ENCODE measurements at regions not wholly inside any gene's neighbourhood (a gene's known extent, or its start where the extent isn't known, plus 50 kb on each side); places are given as distances from the start of the nearest gene placed in this dataset.
A peak's percentile ranks its signal among the peaks of the same experiment; 100 is the strongest.

DNA sequence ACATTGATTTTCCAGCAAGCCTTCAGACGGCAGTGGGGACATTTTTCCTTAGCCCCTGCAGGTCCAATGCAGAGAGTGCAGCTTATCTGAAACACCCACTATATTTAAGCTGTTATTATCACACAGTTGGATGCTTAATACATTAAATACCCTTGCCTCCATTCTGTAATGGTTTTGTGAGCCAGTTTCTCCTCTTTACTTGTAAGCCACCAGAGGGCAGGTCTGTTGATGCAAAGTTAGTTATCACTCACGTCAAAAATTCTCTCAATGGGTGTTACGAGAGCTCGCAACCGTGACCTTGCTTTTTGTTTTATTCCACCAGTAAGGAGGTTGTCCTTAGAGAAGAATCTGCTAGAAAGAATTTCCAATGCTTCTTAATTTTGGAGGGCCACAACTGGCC lies 189.8 kb downstream of the INSIG2 start:
- DNase-seq (ENCODE audit: low read depth) = no peak
- no peak overlapping the region for H3K4me3 ChIP-seq (ENCODE audit: control insufficient read depth, low read depth, low read length)

DNA sequence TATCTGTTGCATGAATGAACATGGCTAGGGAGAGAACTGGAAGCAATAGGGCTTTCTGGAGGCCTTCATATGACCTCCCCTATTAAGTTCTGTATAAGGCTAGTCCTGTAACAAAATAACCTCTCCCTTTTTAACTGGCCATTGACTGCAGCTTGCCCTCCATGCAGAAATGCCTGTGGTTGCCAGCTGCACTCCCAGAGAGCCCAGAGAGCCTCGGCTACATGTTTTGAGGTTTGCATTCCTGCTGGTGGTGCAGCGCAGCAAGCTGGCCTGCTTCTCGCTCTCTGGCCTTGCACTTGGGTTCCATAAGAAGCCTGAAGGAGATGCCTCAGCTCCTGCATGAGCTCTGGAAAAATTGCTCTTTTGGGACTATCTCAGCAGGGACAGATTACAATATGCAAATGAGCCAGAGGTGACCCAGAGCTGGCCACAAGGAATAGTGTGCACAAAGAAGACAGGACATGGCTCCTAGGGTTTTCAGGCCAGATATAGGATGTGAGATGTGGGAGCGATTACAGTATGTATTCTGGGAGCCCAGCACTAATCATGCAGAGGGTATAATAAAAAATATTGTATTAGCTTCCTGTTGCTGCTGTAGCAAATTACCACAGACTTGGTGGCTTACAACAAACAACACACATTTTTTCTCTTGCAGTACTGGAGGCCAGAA lies 186.7 kb downstream of the INSIG2 start:
- H3K4me3 ChIP-seq (ENCODE audit: control insufficient read depth, low read depth, low read length) = no peak overlapping the region
- no peak for DNase-seq (ENCODE audit: low read depth)
- TF ChIP-seq, protein P1, sequence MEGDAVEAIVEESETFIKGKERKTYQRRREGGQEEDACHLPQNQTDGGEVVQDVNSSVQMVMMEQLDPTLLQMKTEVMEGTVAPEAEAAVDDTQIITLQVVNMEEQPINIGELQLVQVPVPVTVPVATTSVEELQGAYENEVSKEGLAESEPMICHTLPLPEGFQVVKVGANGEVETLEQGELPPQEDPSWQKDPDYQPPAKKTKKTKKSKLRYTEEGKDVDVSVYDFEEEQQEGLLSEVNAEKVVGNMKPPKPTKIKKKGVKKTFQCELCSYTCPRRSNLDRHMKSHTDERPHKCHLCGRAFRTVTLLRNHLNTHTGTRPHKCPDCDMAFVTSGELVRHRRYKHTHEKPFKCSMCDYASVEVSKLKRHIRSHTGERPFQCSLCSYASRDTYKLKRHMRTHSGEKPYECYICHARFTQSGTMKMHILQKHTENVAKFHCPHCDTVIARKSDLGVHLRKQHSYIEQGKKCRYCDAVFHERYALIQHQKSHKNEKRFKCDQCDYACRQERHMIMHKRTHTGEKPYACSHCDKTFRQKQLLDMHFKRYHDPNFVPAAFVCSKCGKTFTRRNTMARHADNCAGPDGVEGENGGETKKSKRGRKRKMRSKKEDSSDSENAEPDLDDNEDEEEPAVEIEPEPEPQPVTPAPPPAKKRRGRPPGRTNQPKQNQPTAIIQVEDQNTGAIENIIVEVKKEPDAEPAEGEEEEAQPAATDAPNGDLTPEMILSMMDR (conservative IDR thresholded peaks at IDR 0.05; ENCODE audit: control insufficient read depth, insufficient read depth, low read depth, low read length) = no peak

More for the DNA sequence above, 189.8 kb downstream of the INSIG2 start:
- TF ChIP-seq, protein P1 (conservative IDR thresholded peaks at IDR 0.05; ENCODE audit: control insufficient read depth, insufficient read depth, low read depth, low read length) = peak; percentile 19

DNA sequence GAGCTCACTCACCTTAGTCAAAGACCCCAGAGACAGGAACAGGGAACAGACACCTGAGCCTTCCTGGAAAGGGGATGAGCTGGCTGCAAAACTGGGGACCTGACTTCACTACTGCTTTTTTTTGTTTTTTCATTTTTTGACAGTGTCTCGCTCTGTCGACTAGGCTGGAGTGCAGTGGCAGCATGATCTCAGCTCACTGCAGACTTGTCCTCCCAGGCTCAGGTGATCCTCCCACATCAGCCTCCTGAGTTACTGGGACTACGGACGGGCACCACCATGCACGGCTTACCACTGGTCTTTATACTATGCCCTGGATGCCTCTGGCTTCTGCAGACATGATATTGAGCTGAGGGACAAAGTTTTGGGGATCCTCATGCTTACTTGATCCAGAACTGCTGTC lies 184.1 kb downstream of the INSIG2 start:
- H3K4me3 ChIP-seq (ENCODE audit: control insufficient read depth, low read depth, low read length) = no peak overlapping the region
- DNase-seq (ENCODE audit: low read depth) = no peak
- TF ChIP-seq, protein P1 (conservative IDR thresholded peaks at IDR 0.05; ENCODE audit: control insufficient read depth, insufficient read depth, low read depth, low read length) = no peak

DNA sequence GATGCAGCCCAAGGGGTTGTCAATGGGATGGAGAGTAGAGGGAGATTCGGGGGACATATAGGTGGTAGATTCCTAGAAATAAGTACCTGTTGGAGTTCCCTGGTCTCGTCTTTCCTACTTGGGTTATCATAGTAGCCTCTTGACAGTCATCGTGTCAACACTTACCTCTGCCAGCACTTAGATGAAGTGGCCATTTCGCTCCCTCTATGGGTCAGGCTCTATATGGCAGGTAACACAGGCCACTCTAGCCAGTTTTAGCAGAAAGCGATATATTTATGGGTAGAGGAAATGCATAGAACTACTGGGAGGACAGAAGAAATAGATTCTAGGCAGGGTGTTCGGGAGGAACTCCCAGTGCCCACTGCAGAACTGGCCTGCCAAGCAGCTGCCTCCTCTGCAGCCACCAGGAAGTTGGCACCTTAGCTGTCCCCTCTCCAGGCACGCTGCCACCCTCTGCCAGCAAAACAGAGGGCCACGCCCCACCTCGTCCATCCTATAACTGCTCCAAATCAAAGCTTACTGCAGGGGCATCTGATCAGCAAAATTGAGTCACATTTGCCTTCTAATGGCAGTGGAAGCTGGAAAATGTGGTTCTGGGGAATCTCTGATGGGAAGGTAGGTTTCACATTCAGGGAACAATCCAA lies 181.3 kb downstream of the INSIG2 start:
- no peak for DNase-seq (ENCODE audit: low read depth)
- no peak overlapping the region for H3K4me3 ChIP-seq (ENCODE audit: control insufficient read depth, low read depth, low read length)
- TF ChIP-seq, protein P1 (conservative IDR thresholded peaks at IDR 0.05; ENCODE audit: control insufficient read depth, insufficient read depth, low read depth, low read length) = peak; percentile 26

DNA sequence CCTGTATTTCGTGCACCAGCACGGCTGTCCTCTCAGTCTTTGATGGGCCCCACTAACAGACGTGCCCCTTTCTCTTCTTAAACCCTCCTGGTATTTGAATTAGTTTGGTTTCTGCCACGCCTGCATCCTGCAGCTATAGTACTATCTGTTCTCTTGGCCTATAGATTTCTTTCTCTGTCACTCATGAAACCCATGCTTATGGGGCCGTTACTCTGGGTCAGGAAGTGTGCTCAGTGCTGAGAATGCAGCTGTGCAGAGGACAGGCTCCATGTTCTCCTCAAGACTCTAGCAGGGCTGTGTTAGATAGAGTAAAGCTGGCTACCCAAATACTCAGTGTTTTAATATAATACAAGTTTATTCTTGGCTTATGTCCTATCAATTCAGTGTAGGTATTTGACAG lies 180.0 kb downstream of the INSIG2 start:
- no peak overlapping the region for H3K4me3 ChIP-seq (ENCODE audit: control insufficient read depth, low read depth, low read length)
- TF ChIP-seq, protein P1 (conservative IDR thresholded peaks at IDR 0.05; ENCODE audit: control insufficient read depth, insufficient read depth, low read depth, low read length) = no peak
- DNase-seq (ENCODE audit: low read depth) = no peak

DNA sequence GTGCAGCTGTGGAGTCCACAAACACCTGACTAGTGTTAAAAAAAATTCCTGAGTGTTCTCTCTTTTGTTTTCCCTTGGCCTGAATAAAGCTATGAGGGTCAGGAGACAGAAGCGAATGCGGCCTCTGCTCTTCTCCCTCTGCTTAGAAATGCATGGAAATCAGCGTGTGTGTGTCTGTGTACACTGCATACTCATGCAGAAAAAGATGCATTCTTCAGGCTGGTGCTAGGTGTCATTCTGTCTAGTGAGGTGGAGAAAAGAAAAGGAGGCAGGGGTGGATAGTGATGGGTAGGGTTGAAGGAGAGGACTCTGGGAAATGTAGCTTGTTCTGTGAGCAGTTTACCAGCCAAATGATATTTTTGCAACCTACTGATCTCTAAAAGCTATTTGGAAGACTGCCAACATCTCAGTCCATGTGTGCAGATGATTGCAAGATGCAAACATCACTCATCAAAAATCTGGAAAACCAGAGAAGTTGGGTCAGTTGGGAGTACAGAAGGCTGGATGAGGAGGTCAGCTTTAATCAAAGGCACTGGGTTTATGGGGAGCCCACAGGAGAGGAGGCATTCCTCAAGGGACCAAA lies 177.7 kb downstream of the INSIG2 start:
- no peak overlapping the region for H3K4me3 ChIP-seq (ENCODE audit: control insufficient read depth, low read depth, low read length)
- peak; percentile 41 for DNase-seq (ENCODE audit: low read depth)
- TF ChIP-seq, protein P1 (conservative IDR thresholded peaks at IDR 0.05; ENCODE audit: control insufficient read depth, insufficient read depth, low read depth, low read length) = no peak

Data from fibroblast of mammary gland (primary cell).